ENCODE measurements at regions not wholly inside any gene's neighbourhood (a gene's known extent, or its start where the extent isn't known, plus 50 kb on each side); places are given as distances from the start of the nearest gene placed in this dataset.

GRCh38 chr12:60689137-60689536, 1093.3 kb downstream of the SLC16A7 start:
- TF ChIP-seq ZNF384 (IDR thresholded peaks at IDR 0.05) = no peak
- TF ChIP-seq TARDBP (IDR thresholded peaks at IDR 0.05) = no peak
- no peak for TF ChIP-seq HDGF (IDR thresholded peaks at IDR 0.05; ENCODE audit: borderline replicate concordance)
- TF ChIP-seq PKNOX1 (IDR thresholded peaks at IDR 0.05) = no peak
- TF ChIP-seq SUZ12 (IDR thresholded peaks at IDR 0.05) = no peak
- no peak for TF ChIP-seq FOXA1 (IDR thresholded peaks at IDR 0.05)
- TF ChIP-seq L3MBTL2 (conservative IDR thresholded peaks at IDR 0.05) = no peak
- no peak for TF ChIP-seq SP1 (IDR thresholded peaks at IDR 0.05)
- no peak for TF ChIP-seq ELF4 (IDR thresholded peaks at IDR 0.05)
- no peak for TF ChIP-seq ARNT (IDR thresholded peaks at IDR 0.05)
- TF ChIP-seq BHLHE40 (IDR thresholded peaks at IDR 0.05; ENCODE audit: borderline replicate concordance) = no peak

Measured in HEK293T (cell line).